Body of pancreas (tissue), 4 donors: ENCODE measurements at regions not wholly inside any gene's neighbourhood (a gene's known extent, or its start where the extent isn't known, plus 50 kb on each side); places are given as distances from the start of the nearest gene placed in this dataset.

Experiments
- POLR2A ChIP-seq, 3 donors: fragments of 450-650 bp; IDR thresholded peaks; one replicate each; pipeline ENCODE4 v1.6.1; 2016; ENCODE audit warnings: antibody characterized with exemption in 3 of 3, mild to moderate bottlenecking in 2 of 3
- TF ChIP-seq, protein P1 (sequence below), 7 experiments: fragments of 450-650 bp in 4 of 7; fragments of 200-600 bp in 3 of 7; sonication (generic) in 3 of 7; IDR thresholded peaks; one replicate each; pipeline ENCODE4 v1.5.1; 2016 to 2019; ENCODE audit warnings: antibody characterized with exemption in 7 of 7

GRCh38 chr18:68498636-68499035 is 216.3 kb downstream of the TMX3 start:
- TF ChIP-seq, protein P1, sequence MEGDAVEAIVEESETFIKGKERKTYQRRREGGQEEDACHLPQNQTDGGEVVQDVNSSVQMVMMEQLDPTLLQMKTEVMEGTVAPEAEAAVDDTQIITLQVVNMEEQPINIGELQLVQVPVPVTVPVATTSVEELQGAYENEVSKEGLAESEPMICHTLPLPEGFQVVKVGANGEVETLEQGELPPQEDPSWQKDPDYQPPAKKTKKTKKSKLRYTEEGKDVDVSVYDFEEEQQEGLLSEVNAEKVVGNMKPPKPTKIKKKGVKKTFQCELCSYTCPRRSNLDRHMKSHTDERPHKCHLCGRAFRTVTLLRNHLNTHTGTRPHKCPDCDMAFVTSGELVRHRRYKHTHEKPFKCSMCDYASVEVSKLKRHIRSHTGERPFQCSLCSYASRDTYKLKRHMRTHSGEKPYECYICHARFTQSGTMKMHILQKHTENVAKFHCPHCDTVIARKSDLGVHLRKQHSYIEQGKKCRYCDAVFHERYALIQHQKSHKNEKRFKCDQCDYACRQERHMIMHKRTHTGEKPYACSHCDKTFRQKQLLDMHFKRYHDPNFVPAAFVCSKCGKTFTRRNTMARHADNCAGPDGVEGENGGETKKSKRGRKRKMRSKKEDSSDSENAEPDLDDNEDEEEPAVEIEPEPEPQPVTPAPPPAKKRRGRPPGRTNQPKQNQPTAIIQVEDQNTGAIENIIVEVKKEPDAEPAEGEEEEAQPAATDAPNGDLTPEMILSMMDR (IDR thresholded peaks at IDR 0.05): no peak
- TF ChIP-seq POLR2A (IDR thresholded peaks at IDR 0.05): no peak
